ENCODE measurements at regions not wholly inside any gene's neighbourhood (a gene's known extent, or its start where the extent isn't known, plus 50 kb on each side); places are given as distances from the start of the nearest gene placed in this dataset.

DNA sequence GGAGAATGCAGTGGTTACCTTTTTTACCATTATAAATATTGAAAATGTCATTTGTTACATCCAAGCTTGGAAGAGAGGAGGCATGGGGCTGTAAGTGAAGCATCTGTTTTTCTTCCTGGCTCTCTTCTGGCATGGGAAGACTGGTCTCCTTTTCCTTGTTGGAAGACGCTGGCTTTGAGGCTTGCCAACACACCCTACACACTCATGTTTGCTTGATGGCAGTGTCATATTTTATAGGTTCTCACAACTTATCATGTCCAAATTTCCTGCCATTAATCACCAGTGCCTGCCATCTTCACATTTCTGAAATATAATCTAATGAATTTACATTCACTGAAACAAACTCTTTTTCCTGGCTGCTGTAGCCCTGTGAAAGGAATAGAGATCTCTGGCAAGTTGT is 252.9 kb downstream of the MAN2A1 start:
- no peak for ATAC-seq (ENCODE audit: poor library complexity)
- intact Hi-C loops (cut with DNase I): no loop called here
- DNase-seq: no peak

DNA sequence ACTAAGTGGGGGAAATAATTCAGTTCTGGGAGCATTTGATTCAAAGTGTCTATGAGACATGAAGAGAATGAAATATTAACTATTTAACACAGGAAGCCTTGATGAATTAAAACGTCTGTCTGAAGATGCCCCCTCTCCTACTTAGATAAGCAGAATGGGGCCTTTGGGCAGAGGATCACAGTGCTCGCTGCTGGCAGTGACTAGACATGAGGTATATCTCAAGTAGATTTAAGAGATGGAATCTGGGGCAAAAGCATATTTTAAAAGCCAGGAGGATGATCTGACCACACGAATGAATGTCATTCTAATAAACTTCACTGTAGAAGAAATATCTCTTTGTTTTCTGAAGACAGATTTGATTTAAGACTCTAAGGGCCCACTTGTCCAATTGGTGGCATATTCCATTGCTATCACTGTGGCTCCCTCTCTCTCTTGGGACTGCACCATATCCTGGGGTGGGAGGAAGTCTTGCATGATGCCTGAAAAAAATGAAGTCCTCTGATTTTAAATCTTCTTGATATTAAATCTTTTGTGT is 254.0 kb downstream of the MAN2A1 start:
- no peak for DNase-seq
- no peak for ATAC-seq (ENCODE audit: poor library complexity)
- intact Hi-C loops (cut with DNase I): no loop called here

DNA sequence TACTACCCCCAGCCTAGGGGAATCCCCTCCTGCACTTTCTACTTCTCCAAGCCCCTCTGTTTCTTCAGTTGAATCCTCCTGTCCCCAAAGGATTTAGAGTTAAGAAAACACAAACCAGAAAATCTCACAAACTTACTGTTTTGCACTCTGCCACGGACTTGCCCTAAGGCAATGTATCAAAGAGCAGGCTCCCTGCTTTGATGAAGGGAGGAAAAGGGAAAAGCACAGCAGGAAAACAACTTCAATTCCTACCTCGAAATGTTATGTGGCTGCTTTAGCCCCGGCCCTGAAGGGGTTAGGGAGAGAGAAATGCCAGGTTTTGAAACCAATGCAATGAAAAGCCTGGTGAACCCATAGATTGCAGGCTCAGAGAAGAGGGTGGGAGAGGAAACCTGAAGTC is 254.7 kb downstream of the MAN2A1 start:
- ATAC-seq (ENCODE audit: poor library complexity) (no peak), DNase-seq (no peak)
- intact Hi-C loops (cut with DNase I): no loop called here

DNA sequence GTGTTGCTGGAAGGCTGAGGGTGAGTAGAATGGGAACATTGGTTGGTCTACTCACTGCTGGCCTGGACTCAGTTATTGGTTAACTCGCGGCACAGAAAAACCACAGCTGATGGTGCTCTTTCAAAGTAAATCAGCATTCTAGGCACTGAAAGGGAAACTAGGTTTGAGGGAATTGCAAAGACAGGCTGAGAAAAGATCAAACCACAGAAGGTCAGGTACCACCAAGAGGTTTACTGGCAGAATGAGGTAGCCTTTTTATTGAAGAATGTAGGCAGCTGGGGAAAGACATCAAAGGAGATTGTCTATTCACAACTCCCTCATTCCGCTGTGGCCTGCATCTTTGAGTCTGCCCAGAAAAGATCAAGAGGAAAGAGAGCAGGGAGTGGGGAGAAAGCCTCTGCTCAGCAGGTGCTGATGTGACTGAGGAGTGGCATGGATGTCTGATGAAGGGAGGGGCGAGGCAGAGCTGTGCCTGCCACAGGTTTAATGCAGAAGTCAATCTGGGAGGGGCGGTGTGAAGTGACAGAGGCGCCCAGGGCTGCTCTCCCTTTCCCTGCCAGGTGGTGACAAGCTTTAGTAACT is 255.5 kb downstream of the MAN2A1 start:
- intact Hi-C loops (cut with DNase I): no loop called here
- no peak for ATAC-seq (ENCODE audit: poor library complexity)
- DNase-seq: no peak

DNA sequence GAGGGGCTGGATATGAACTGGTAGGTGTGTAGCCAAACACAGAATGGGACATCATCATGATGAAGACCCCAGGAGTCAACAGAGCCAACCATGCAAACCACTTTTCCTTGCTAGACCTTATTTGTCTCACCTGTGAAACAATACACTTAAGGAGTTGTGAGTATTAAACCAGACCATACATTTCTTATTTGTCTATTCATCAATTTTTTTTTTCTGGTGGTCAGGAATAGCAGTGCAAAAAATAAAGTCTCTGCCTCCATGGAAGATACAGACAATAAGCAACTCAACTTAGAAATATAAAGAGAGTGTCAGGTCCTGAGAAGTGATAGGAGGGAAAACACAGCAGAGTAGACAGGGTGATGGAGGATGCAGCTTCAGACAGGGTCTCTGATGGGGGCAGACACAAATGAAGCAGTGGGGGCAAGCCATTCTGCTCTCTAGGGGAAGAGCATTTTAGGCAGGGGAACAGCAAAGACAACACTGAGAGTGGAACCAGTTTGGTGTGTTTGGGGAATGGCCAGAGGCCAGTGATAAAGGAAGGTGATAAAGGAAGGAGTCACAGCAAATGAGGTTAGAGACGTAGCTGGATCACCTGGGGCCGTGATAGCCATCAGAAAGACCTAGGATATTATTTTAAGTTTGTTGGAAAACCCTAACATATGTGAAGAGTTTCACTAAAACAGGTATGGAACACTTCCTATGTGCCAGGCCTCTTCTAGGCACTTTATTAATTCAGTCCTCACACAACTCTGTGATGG is 256.2 kb downstream of the MAN2A1 start:
- DNase-seq (no peak), ATAC-seq (ENCODE audit: poor library complexity) (no peak)
- intact Hi-C loops (cut with DNase I): no loop called here

DNA sequence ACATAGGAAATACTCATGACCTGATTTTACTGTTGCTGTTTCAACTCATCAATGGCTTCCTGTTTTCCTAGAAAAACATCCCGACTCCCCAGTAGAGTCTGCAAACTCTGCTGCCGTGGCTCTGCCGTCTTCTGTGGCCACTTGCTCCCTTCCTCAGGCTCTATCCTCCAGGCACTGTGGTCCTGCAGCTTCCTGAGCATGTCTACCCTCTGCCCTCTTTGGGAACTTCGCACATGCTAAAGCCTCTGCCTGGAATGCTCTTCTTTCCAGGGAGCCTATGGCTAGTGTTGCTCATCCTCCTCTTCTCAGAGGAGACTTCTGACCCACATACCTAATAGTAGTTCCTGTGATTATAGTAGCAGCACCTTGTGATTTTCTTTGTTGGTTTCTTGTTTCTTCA is 256.9 kb downstream of the MAN2A1 start:
- intact Hi-C loops (cut with DNase I): no loop called here
- ATAC-seq (ENCODE audit: poor library complexity): no peak
- no peak for DNase-seq

DNA sequence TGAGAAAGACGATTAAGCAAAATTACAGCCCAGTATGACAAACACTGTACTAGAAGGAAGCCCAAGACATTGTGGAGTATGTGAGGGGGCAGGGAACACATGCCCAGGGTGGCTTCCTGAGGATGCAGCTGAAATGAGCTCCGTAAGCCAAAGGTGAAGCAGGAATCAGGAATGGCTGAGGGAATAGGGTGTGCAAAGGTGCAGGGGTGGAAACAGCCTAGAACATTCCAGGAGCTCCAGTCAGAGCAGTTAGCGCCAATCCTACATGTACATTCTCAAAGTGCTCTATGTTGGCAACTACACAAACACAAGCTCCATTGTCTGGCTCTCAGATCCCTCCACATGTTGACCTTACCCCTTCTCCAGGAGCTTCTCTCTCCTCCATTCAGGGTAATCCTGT is 257.9 kb downstream of the MAN2A1 start:
- no peak for ATAC-seq (ENCODE audit: poor library complexity)
- intact Hi-C loops (cut with DNase I): no loop called here

DNA sequence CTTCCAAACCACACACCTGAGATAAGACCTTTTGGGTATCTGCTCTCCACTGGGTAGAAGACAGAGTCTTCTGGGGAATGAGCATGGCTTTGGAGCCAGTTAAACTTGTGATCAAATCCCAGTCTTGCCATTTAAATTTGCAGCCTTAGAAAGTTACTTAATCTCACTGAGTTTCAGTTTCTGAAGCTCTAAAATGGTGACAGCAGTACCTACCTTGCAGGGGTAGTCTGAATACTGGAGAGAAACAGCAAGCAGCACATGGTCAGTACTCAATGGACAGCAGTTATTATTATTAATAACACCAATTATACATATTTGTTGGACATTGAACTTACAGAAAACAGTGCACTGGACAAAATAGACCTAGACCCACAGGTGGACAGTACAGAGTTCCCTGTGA is 260.9 kb downstream of the MAN2A1 start:
- DNase-seq: no peak
- intact Hi-C loops (cut with DNase I): no loop called here
- no peak for ATAC-seq (ENCODE audit: poor library complexity)

More for the DNA sequence above, 257.9 kb downstream of the MAN2A1 start:
- DNase-seq: no peak

DNA sequence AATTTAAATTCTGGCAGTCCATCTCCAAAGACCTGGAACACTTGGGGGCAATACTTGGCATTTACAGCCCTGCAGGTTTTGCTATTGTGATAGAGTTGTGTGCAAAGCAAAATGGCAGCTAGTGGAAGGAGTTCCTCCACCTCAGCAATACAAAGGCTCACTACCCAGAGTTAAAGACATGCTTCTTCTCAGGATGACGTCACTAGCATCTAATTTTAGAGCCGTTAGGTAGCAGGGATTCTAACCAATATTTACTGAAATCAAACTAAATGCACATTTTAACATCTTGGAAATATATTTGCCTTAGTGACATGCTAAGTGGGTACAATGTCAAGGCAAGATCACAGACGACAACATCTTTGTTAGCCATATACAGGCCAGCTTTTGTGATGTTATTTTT is 261.6 kb downstream of the MAN2A1 start:
- DNase-seq: no peak
- intact Hi-C loops (cut with DNase I): no loop called here
- no peak for ATAC-seq (ENCODE audit: poor library complexity)

DNA sequence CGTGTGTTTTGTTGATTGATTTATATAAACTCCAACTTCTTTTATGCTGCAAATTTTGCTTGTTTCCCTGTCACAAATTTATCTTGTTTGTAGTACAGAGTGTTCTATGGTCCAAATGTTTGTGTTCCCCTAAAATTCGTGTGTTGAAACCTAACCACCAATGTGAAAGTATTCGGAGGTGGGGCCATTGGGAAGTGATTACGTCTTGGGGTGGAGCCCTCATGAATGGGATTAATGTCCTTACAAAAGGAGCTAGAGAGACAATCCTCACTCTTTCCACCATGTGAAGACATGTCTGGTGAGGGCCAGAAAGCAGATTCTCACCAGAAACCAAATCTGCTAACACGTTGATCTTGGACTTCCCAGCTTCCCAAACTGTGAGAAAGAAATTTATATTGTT is 262.0 kb downstream of the MAN2A1 start:
- DNase-seq (no peak), ATAC-seq (ENCODE audit: poor library complexity) (no peak)
- intact Hi-C loops (cut with DNase I): no loop called here

DNA sequence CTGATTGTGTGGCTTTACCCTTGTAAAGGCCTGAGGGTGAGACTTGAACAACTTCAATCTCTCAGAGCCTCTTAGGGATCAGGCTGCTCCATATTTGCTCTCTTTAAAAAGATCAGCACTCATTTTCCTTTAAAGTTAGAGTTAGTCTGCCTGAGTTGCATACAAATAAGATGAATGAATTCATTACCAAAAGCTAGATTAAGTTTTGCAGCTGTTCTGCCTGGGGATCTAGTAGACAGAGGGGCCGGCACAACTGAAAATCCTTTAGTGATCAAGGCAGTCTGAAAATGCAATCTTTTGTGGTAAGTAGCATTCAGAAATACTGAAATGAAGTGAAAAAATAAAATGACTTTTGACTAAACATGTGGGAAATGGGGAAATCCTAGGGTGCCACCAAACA is 264.0 kb downstream of the MAN2A1 start:
- intact Hi-C loops (cut with DNase I): no loop called here
- no peak for DNase-seq
- ATAC-seq (ENCODE audit: poor library complexity): no peak

DNA sequence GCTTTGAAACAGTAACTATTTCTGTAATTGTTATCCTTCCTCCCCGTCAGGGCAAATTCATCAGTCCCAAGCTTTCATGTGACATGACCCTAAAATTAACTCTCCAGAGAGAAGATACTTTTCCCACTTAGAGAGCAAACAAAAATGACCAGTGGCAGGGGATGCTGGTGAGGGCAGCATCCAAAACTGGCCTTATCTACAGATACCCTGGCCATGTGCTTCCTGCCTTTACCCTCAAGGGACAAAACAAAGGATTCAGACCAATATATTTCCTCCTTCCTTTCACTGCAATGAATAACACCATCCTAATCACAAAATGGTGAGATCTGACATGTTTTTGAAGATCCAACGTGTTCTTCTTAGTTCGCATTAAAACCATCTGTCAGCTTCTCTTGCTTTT is 267.2 kb downstream of the MAN2A1 start:
- intact Hi-C loops (cut with DNase I): no loop called here

DNA sequence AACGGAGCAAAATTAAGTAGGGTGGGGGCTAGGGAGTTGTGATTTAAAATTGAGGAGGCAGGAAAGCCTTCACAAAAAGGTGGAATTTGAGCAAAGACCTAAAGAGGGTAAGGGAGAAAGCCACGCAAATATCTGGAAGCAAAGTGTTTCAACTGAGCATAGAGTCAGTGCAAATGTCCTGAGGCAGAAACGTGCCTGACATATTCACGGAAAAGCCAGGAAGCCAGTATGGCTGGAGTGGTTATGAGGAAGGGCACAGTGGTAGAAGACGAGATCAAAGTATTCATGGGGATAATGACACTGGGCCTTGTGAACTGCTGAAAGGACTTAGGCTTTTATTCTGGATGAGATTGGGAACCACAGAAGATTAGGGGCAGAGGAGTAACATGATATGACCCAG is 268.4 kb downstream of the MAN2A1 start:
- DNase-seq: no peak
- no peak for ATAC-seq (ENCODE audit: poor library complexity)
- intact Hi-C loops (cut with DNase I): no loop called here

More for the DNA sequence above, 267.2 kb downstream of the MAN2A1 start:
- ATAC-seq (ENCODE audit: poor library complexity) (no peak), DNase-seq (no peak)

DNA sequence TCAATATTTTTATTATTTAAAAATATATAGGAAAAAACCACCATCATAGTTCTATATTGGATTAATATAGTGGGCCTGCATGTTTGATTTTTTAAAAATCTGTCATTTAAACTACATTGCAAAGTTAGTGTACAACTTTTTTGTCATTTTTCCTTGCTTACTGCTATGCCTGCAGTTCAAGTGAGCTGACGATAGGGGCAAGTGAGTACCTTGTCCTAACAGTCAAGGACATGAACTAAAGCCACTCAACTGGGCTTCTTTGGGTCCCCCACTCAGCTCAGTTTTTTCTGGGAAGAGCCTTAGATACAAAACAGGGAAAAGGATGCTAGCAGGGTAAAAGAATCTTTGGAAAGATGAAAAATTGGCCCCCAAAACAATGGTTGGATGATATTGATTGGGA is 269.9 kb downstream of the MAN2A1 start:
- ATAC-seq (ENCODE audit: poor library complexity) (no peak), DNase-seq (no peak)
- intact Hi-C loops (cut with DNase I): no loop called here

DNA sequence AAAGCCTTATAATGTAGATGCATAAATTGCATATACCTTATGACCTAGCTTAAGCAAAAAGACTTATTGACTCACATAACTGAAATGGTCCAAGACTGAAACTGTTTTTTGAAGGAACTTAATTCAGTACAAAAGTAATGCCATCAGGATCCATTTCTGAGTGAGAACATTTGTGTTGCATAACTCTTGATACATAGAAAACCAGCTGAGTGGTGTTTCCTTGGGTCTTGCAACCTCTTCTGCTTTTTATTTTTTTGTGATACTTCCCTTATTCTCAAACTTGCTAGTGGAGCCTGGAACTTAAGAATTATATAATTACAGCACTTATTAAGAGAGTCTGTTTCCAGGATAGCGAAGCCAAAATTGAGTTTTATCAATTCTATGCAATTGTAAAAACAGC is 272.0 kb downstream of the MAN2A1 start:
- ATAC-seq (ENCODE audit: poor library complexity) (peak; percentile 61), DNase-seq (no peak)
- intact Hi-C loops (cut with DNase I): no loop called here

DNA sequence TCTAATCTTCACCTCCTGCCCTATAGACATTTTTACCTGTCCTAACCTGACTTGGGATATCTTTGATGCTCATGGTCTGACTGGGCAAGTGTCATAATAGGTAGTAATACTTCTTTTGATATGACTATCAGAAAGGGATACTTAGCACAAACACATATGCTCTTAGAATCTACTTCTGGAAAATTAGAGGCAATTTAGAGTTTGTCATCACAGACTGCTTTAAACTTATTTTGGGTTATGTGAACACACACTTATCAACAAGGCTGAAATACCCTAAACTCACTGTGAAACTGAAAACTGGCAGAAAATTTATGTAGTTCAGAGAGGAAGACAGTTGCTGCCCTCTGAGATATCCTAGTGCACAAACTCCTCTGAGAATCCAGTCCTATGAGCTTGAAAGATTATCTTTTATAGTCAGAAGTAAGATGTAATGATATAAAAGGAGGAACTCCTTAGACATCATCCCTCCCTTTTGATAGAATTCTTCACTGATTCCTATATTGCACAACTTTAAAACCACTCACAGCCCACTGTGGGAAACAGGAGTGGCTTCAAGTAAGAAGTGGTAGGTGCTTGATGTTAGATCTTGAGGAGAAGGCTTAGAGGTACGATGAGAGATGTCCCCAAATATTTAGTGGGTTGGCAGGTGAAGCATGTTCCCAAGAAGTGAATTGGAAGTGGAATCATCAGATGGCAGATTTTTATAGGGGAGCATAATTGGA is 273.3 kb downstream of the MAN2A1 start:
- ATAC-seq (ENCODE audit: poor library complexity) (no peak), DNase-seq (no peak)
- intact Hi-C loops (cut with DNase I): no loop called here

DNA sequence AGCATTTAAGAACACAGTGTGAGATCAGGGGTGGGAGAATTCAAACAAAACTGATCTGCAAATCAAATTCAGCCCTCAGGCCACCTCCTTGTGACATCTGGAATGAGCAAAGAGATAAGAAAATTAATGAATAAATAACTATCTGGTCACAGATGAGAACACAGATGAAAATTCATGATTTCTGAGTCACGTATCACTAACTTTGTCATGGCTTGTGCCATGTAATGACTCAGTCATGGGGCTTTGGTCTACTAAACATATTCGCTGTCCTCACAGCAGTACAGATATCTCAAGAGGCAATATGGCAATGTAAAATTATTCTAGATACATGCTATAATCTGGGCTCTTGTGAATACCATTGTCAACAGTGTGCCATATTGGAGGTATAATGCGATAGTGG is 274.4 kb downstream of the MAN2A1 start:
- intact Hi-C loops (cut with DNase I): no loop called here
- ATAC-seq (ENCODE audit: poor library complexity): no peak
- no peak for DNase-seq

DNA sequence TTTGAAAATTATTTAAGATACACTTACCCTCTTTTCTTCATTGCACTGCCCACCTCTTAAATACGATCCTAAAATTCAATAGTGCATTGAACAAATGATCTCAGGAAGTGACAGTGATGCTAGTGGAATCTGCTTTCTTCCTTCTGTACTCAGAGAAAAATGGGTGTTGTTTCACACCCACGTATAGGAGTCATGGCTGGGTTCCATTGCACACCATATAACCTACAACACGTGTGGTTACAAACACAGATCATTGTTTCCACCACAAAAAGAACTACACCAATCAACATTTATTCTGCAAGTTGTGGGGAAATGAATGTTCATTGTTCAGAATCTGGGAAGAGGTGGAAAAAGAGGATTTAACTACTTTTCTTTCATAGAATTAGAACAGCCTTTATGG is 275.9 kb downstream of the MAN2A1 start:
- DNase-seq (no peak), ATAC-seq (ENCODE audit: poor library complexity) (no peak)
- intact Hi-C loops (cut with DNase I): no loop called here

DNA sequence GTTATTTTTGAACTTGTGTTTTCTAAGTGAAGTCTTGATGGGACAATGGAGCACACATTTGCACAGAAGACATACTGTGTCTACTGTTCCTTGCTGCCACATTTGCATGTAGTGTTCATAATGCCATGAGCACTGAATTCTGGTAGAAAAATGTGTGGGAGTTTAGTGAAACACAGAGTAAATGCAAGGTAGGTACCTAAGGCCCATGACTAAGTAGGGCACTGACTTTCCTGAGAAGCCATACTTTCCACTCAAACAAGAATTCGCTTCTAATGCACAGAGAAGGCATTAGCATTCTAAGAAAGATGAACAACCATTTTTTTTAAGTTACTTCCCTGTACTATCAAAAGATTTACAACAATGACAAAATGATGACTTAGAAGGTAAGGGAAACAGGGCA is 282.2 kb downstream of the MAN2A1 start:
- intact Hi-C loops (cut with DNase I): no loop called here
- ATAC-seq (ENCODE audit: poor library complexity) (no peak), DNase-seq (no peak)

DNA sequence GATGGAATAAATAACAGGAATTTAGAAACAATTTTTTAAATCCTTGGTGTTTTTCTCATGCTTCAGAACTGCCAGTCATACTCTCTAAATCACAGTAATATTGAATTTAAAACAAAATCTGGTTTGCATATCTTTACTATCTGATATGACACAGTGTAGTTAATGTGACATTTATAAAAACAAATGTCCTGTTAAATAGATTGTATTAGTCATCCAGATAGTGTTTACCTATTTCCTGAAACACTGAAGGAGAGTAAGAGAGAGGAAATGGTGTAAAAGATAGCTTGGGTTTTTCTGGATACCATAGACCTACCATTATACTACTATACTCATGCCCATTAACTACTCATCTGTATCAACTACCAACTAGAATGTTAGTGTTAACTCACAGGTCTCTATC is 292.3 kb downstream of the MAN2A1 start:
- ATAC-seq (ENCODE audit: poor library complexity) (no peak), DNase-seq (no peak)
- intact Hi-C loops (cut with DNase I): no loop called here

Measured in Right ventricle myocardium superior (tissue), 1 donor.